Ectodermal cell (in vitro differentiated cells): ENCODE measurements at regions not wholly inside any gene's neighbourhood (a gene's known extent, or its start where the extent isn't known, plus 50 kb on each side); places are given as distances from the start of the nearest gene placed in this dataset.

Experiments
- H3K27ac ChIP-seq: 2 replicates; pipeline ENCODE4 v1.7.0; 2013; ENCODE audit warnings: mild to moderate bottlenecking, low read depth, low read length; ENCODE audit not compliant: insufficient read depth, poor library complexity, severe bottlenecking
- H3K27me3 ChIP-seq: 2 replicates; pipeline ENCODE4 v1.7.0; 2013; ENCODE audit warnings: mild to moderate bottlenecking, low read length; ENCODE audit not compliant: insufficient read depth, control insufficient read depth, poor library complexity, severe bottlenecking
- H3K36me3 ChIP-seq: one replicate; pipeline ENCODE4 v1.7.0; 2013; ENCODE audit warnings: low read length; ENCODE audit not compliant: control insufficient read depth, insufficient read depth
- H3K4me1 ChIP-seq: one replicate; pipeline ENCODE4 v1.7.0; 2013; ENCODE audit warnings: low read length; ENCODE audit not compliant: control insufficient read depth, insufficient read depth
- H3K4me3 ChIP-seq: 2 replicates; pipeline ENCODE4 v1.7.0; 2013; ENCODE audit warnings: low read depth, low read length, control low read depth; ENCODE audit not compliant: insufficient read depth
- H3K9me3 ChIP-seq: 2 replicates; pipeline ENCODE4 v1.7.0; 2013; ENCODE audit warnings: mild to moderate bottlenecking, low read length, moderate library complexity; ENCODE audit not compliant: control insufficient read depth
- WGBS, 2 experiments: methylation state at CpG; one replicate each; pipeline ENCODE4 v1.1.7; 2013; ENCODE audit warnings: missing lambda C conversion rate in 2 of 2; 5-methylcytosine and 5-hydroxymethylcytosine counted together

GRCh38 chr6:22904431-22904830, 335.1 kb downstream of the HDGFL1 start:
- no peaks in the 10 kb centered on the region for H3K4me1 ChIP-seq
- no peaks in the 10 kb centered on the region for H3K27me3 ChIP-seq
- H3K9me3 ChIP-seq: no peaks in the 10 kb centered on the region
- 52 to 66% methylated on average over 4 to 5 of the region's 5 CpGs for WGBS, 2 experiments
- no peak overlapping the region for H3K4me3 ChIP-seq
- H3K27ac ChIP-seq: no peak overlapping the region
- no peaks in the 10 kb centered on the region for H3K36me3 ChIP-seq

GRCh38 chr6:22906091-22906549, 336.8 kb downstream of the HDGFL1 start:
- no peak overlapping the region for H3K4me3 ChIP-seq
- 75 to 77% methylated on average over 3 of the region's 3 CpGs for WGBS, 2 experiments
- H3K27ac ChIP-seq: no peak overlapping the region
- no peaks in the 10 kb centered on the region for H3K4me1 ChIP-seq
- no peaks in the 10 kb centered on the region for H3K9me3 ChIP-seq
- H3K27me3 ChIP-seq: no peaks in the 10 kb centered on the region
- H3K36me3 ChIP-seq: no peaks in the 10 kb centered on the region

GRCh38 chr6:22907085-22907484, 337.7 kb downstream of the HDGFL1 start:
- WGBS, 2 experiments: 93% methylated on average over 1 of the region's 1 CpG
- Histone ChIP-seq H3K4me1 (no peaks in the 10 kb centered on the region), H3K9me3 (no peaks in the 10 kb centered on the region), H3K27me3 (no peaks in the 10 kb centered on the region), H3K36me3 (no peaks in the 10 kb centered on the region), H3K27ac (no peak overlapping the region), H3K4me3 (no peak overlapping the region)

- no peak overlapping the region for H3K4me3 ChIP-seq
- H3K9me3 ChIP-seq: no peaks in the 10 kb centered on the region
- no peaks in the 10 kb centered on the region for H3K27me3 ChIP-seq
- H3K4me1 ChIP-seq: no peaks in the 10 kb centered on the region
- no peaks in the 10 kb centered on the region for H3K36me3 ChIP-seq
- no peak overlapping the region for H3K27ac ChIP-seq
- 93 to 94% methylated on average over 4 of the region's 4 CpGs for WGBS, 2 experiments
Observed at GRCh38 chr6:22910370-22910769, 341.0 kb downstream of the HDGFL1 start.

- Histone ChIP-seq H3K36me3 (no peaks in the 10 kb centered on the region), H3K27ac (no peak overlapping the region), H3K27me3 (no peaks in the 10 kb centered on the region), H3K9me3 (no peaks in the 10 kb centered on the region), H3K4me1 (no peaks in the 10 kb centered on the region), H3K4me3 (no peak overlapping the region)
- 91 to 92% methylated on average over 2 of the region's 2 CpGs for WGBS, 2 experiments
Observed at GRCh38 chr6:22913612-22914011, 344.2 kb downstream of the HDGFL1 start.

GRCh38 chr6:22917344-22917743, 348.0 kb downstream of the HDGFL1 start:
- no peak overlapping the region for H3K27ac ChIP-seq
- WGBS, 2 experiments: 94 to 95% methylated on average over 2 of the region's 2 CpGs
- no peak overlapping the region for H3K4me3 ChIP-seq
- H3K4me1 ChIP-seq: no peaks in the 10 kb centered on the region
- H3K27me3 ChIP-seq: no peaks in the 10 kb centered on the region
- H3K9me3 ChIP-seq: no peaks in the 10 kb centered on the region
- no peaks in the 10 kb centered on the region for H3K36me3 ChIP-seq

- Histone ChIP-seq H3K27ac (no peak overlapping the region), H3K4me3 (no peak overlapping the region)
- WGBS, 2 experiments: 25 to 40% methylated on average over 1 of the region's 2 CpGs
Observed at GRCh38 chr6:22921828-22922227, 352.5 kb downstream of the HDGFL1 start.

GRCh38 chr6:22925304-22925835, 356.0 kb downstream of the HDGFL1 start:
- Histone ChIP-seq H3K27me3 (no peaks in the 10 kb centered on the region), H3K9me3 (no peaks in the 10 kb centered on the region), H3K27ac (no peak overlapping the region), H3K4me3 (no peak overlapping the region), H3K36me3 (no peaks in the 10 kb centered on the region), H3K4me1 (peaks cover 5% of the 10 kb centered on the region)
- 63 to 87% methylated on average over 1 to 2 of the region's 2 CpGs for WGBS, 2 experiments

More at GRCh38 chr6:22921828-22922227, 352.5 kb downstream of the HDGFL1 start:
- no peaks in the 10 kb centered on the region for H3K27me3 ChIP-seq
- H3K4me1 ChIP-seq: no peaks in the 10 kb centered on the region
- H3K9me3 ChIP-seq: no peaks in the 10 kb centered on the region
- H3K36me3 ChIP-seq: no peaks in the 10 kb centered on the region

- Histone ChIP-seq H3K27me3 (no peaks in the 10 kb centered on the region), H3K4me1 (peaks cover 5% of the 10 kb centered on the region), H3K9me3 (no peaks in the 10 kb centered on the region), H3K36me3 (no peaks in the 10 kb centered on the region), H3K27ac (no peak overlapping the region), H3K4me3 (no peak overlapping the region)
- WGBS, 2 experiments: 87 to 92% methylated on average over 4 of the region's 4 CpGs
Observed at GRCh38 chr6:22925920-22926789, 356.8 kb downstream of the HDGFL1 start.

- no peaks in the 10 kb centered on the region for H3K27me3 ChIP-seq
- 96 to 100% methylated on average over 1 of the region's 2 CpGs for WGBS, 2 experiments
- H3K4me3 ChIP-seq: no peak overlapping the region
- no peaks in the 10 kb centered on the region for H3K9me3 ChIP-seq
- no peak overlapping the region for H3K27ac ChIP-seq
- peaks cover 5% of the 10 kb centered on the region for H3K4me1 ChIP-seq
- H3K36me3 ChIP-seq: no peaks in the 10 kb centered on the region
Observed at GRCh38 chr6:22926790-22927354, 357.5 kb downstream of the HDGFL1 start.
